ENCODE measurements at regions not wholly inside any gene's neighbourhood (a gene's known extent, or its start where the extent isn't known, plus 50 kb on each side); places are given as distances from the start of the nearest gene placed in this dataset.

GRCh38 chr13:76418404-76418803 is 467.8 kb downstream of the KCTD12 start:
- H3K27ac ChIP-seq: no peak overlapping the region
- DNase-seq: no peak
- 23 to 66% methylated on average over 2 of the region's 2 CpGs for WGBS, 2 donors
- no peaks in the 10 kb centered on the region for H3K4me1 ChIP-seq
- no peak for TF ChIP-seq POLR2AphosphoS5 (IDR thresholded peaks at IDR 0.05)
- H3K27me3 ChIP-seq: no peaks in the 10 kb centered on the region
- no peaks in the 10 kb centered on the region for H3K36me3 ChIP-seq
- intact Hi-C loops (cut with DNase I): no loop called here
- no peaks in the 10 kb centered on the region for H3K9me3 ChIP-seq
- no peak overlapping the region for H3K4me3 ChIP-seq

GRCh38 chr13:76414320-76414719 is 471.9 kb downstream of the KCTD12 start:
- H3K27ac ChIP-seq: no peak overlapping the region
- intact Hi-C loops (cut with DNase I): no loop called here
- TF ChIP-seq POLR2A (IDR thresholded peaks at IDR 0.05) (no peak), CTCF (IDR thresholded peaks at IDR 0.05) (no peak), POLR2AphosphoS5 (IDR thresholded peaks at IDR 0.05) (no peak), EP300 (IDR thresholded peaks at IDR 0.05) (no peak)

GRCh38 chr13:76406243-76406642 is 480.0 kb downstream of the KCTD12 start:
- Histone ChIP-seq H3K27me3 (no peaks in the 10 kb centered on the region), H3K4me1 (no peaks in the 10 kb centered on the region), H3K4me3 (no peak overlapping the region), H3K9me3 (no peaks in the 10 kb centered on the region), H3K27ac (no peak overlapping the region), H3K36me3 (no peaks in the 10 kb centered on the region)
- DNase-seq: no peak
- TF ChIP-seq EP300 (IDR thresholded peaks at IDR 0.05) (no peak), CTCF (IDR thresholded peaks at IDR 0.05) (no peak), POLR2A (IDR thresholded peaks at IDR 0.05) (no peak), POLR2AphosphoS5 (IDR thresholded peaks at IDR 0.05) (no peak)
- intact Hi-C loops (cut with DNase I): no loop called here

More at GRCh38 chr13:76414320-76414719, 471.9 kb downstream of the KCTD12 start:
- Histone ChIP-seq H3K36me3 (no peaks in the 10 kb centered on the region), H3K9me3 (no peaks in the 10 kb centered on the region), H3K4me1 (no peaks in the 10 kb centered on the region), H3K27me3 (no peaks in the 10 kb centered on the region), H3K4me3 (no peak overlapping the region)
- DNase-seq: no peak
- WGBS, 2 donors: 58 to 75% methylated on average over 2 of the region's 2 CpGs

DNA sequence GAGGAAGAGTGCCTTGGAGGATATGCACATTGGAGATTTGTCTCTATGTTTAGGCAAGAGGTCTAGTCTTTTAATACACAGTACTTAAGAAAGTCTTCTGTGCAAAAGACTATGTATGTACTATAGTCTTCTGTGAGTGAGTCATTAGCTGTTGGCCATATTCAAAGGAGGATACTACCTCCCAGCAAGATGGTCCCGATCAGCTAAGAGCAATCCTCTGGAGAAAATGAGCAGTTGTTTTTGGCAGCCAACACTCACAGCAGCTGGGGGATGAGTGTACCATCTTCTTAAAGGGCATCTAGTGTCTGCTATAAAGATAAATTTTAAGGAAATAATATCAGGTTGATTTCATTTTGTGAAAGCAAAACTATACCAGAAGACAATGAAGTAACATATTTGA is 487.8 kb downstream of the KCTD12 start:
- TF ChIP-seq CTCF (IDR thresholded peaks at IDR 0.05) (no peak), POLR2AphosphoS5 (IDR thresholded peaks at IDR 0.05) (no peak), EP300 (IDR thresholded peaks at IDR 0.05) (no peak), POLR2A (IDR thresholded peaks at IDR 0.05) (no peak)
- 79 to 81% methylated on average over 1 of the region's 1 CpG for WGBS, 2 donors
- H3K27me3 ChIP-seq: no peaks in the 10 kb centered on the region
- no peak overlapping the region for H3K4me3 ChIP-seq
- no peak overlapping the region for H3K27ac ChIP-seq
- intact Hi-C loops (cut with DNase I): no loop called here
- H3K4me1 ChIP-seq: no peaks in the 10 kb centered on the region
- no peaks in the 10 kb centered on the region for H3K36me3 ChIP-seq
- no peaks in the 10 kb centered on the region for H3K9me3 ChIP-seq
- no peak for DNase-seq

GRCh38 chr13:76397413-76397812 is 488.8 kb downstream of the KCTD12 start:
- Histone ChIP-seq H3K4me3 (no peak overlapping the region), H3K27ac (no peak overlapping the region), H3K27me3 (no peaks in the 10 kb centered on the region), H3K9me3 (no peaks in the 10 kb centered on the region), H3K36me3 (no peaks in the 10 kb centered on the region), H3K4me1 (no peaks in the 10 kb centered on the region)
- intact Hi-C loops (cut with DNase I): no loop called here
- WGBS, 2 donors: 54 to 76% methylated on average over 3 of the region's 3 CpGs
- no peak for DNase-seq
- TF ChIP-seq POLR2AphosphoS5 (IDR thresholded peaks at IDR 0.05) (no peak), POLR2A (IDR thresholded peaks at IDR 0.05) (no peak), CTCF (IDR thresholded peaks at IDR 0.05) (no peak), EP300 (IDR thresholded peaks at IDR 0.05) (no peak)

Measured in sigmoid colon (tissue), 6 donors.